ENCODE measurements at regions not wholly inside any gene's neighbourhood (a gene's known extent, or its start where the extent isn't known, plus 50 kb on each side); places are given as distances from the start of the nearest gene placed in this dataset.
"Not testable (repeated sequence)": the region's sequence is repeated elsewhere in the genome, so short reads cannot be mapped to it uniquely, and the experiment has no call there.

DNA sequence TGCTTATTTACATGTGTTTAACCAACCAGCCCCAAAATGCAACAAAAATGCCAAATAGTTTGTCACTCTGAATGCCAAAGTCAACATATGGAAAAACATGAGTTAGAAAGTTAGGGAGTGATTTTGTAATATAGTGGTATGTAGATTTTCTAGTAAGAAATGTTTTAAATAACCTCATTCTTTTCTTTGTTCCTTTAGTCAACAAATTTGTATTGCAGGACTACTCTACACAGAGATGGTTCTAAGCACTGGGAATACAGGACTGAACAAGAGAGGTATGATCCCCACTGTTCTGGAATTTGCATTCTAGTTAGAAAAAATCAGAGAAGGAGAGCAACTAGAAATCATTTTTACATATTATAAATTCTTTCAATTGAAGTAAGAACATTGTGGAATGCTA lies 218.8 kb upstream of the ANXA10 start:
- Mint-ChIP-seq H3K4me3 (ENCODE audit: unreplicated experiment) (no peak overlapping the region), H3K4me1 (ENCODE audit: low read depth) (no peaks in the 10 kb centered on the region), H3K9me3 (ENCODE audit: low read depth) (no peaks in the 10 kb centered on the region), H3K36me3 (ENCODE audit: low read depth) (no peaks in the 10 kb centered on the region), H3K27me3 (ENCODE audit: low read depth) (peaks cover 36% of the 10 kb centered on the region), H3K27ac (ENCODE audit: unreplicated experiment) (no peak overlapping the region)
- TF ChIP-seq, protein P1, sequence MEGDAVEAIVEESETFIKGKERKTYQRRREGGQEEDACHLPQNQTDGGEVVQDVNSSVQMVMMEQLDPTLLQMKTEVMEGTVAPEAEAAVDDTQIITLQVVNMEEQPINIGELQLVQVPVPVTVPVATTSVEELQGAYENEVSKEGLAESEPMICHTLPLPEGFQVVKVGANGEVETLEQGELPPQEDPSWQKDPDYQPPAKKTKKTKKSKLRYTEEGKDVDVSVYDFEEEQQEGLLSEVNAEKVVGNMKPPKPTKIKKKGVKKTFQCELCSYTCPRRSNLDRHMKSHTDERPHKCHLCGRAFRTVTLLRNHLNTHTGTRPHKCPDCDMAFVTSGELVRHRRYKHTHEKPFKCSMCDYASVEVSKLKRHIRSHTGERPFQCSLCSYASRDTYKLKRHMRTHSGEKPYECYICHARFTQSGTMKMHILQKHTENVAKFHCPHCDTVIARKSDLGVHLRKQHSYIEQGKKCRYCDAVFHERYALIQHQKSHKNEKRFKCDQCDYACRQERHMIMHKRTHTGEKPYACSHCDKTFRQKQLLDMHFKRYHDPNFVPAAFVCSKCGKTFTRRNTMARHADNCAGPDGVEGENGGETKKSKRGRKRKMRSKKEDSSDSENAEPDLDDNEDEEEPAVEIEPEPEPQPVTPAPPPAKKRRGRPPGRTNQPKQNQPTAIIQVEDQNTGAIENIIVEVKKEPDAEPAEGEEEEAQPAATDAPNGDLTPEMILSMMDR (IDR thresholded peaks at IDR 0.05): no peak
- DNase-seq (ENCODE audit: low spot score): no peak

DNA sequence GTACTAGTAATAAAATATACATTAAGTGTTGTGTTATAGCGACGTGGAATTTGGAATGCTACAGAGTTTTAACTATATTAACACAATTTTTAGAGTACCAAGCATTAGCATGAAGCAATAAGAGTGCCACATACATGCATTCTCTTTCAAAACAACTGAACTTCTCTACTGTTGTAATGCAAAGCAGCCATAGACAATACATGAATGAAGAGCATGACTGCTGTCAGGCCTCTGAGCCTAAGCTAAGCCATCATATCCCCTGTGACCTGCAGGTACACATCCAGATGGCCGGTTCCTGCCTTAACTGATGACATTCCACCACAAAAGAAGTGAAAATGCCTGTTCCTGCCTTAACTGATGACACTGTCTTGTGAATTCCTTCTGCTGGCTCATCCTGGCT lies 216.2 kb upstream of the ANXA10 start:
- H3K9me3 Mint-ChIP-seq (ENCODE audit: low read depth); H3K27ac Mint-ChIP-seq (ENCODE audit: unreplicated experiment); H3K36me3 Mint-ChIP-seq (ENCODE audit: low read depth); H3K4me3 Mint-ChIP-seq (ENCODE audit: unreplicated experiment); DNase-seq (ENCODE audit: low spot score); H3K4me1 Mint-ChIP-seq (ENCODE audit: low read depth): not testable (repeated sequence)
- peaks cover 41% of the 10 kb centered on the region for H3K27me3 Mint-ChIP-seq (ENCODE audit: low read depth)

DNA sequence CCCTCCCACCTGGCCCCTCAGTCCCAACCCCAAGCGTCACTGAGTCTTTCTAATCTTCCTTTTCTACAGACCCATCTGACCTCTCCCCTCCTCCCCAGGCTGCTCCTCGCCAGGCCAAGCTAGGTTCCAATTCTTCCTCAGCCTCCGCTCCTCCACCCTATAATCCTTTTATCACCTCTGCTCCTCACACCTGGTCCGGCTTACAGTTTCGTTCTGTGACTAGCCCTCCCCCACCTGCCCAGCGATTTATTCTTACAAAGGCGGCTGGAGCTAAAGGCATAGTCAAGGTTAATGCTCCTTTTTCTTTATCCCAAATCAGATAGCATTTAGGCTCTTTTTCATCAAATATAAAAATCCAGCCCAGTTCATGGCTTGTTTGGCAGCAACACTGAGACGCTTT lies 214.5 kb upstream of the ANXA10 start:
- not testable (repeated sequence) for H3K9me3 Mint-ChIP-seq (ENCODE audit: low read depth); H3K27ac Mint-ChIP-seq (ENCODE audit: unreplicated experiment); H3K4me3 Mint-ChIP-seq (ENCODE audit: unreplicated experiment); H3K4me1 Mint-ChIP-seq (ENCODE audit: low read depth); DNase-seq (ENCODE audit: low spot score); H3K36me3 Mint-ChIP-seq (ENCODE audit: low read depth)
- H3K27me3 Mint-ChIP-seq (ENCODE audit: low read depth): peaks cover 34% of the 10 kb centered on the region

DNA sequence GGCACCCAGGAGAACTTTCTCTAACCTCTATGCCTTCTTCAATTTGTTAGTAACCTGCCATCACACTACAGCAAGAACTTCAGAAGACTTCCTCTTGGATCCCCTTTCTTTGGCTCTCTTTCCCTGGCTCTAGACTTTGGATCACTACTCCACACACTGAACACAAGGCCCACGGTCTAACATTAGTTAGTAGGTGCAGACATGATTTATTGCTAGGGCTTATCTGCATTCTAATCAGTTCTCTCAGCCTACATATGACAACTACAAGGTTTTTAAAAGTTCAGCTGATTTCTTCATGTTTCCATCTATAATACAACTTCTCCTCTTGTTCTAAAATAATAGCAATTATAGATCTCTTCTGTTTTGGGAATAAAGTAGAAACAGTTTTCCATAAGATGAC lies 209.1 kb upstream of the ANXA10 start:
- Mint-ChIP-seq H3K27ac (ENCODE audit: unreplicated experiment) (no peak overlapping the region), H3K4me3 (ENCODE audit: unreplicated experiment) (no peak overlapping the region), H3K9me3 (ENCODE audit: low read depth) (no peaks in the 10 kb centered on the region), H3K4me1 (ENCODE audit: low read depth) (no peaks in the 10 kb centered on the region), H3K36me3 (ENCODE audit: low read depth) (no peaks in the 10 kb centered on the region), H3K27me3 (ENCODE audit: low read depth) (peaks cover 9% of the 10 kb centered on the region)
- TF ChIP-seq, protein P1 (IDR thresholded peaks at IDR 0.05): no peak
- DNase-seq (ENCODE audit: low spot score): no peak

DNA sequence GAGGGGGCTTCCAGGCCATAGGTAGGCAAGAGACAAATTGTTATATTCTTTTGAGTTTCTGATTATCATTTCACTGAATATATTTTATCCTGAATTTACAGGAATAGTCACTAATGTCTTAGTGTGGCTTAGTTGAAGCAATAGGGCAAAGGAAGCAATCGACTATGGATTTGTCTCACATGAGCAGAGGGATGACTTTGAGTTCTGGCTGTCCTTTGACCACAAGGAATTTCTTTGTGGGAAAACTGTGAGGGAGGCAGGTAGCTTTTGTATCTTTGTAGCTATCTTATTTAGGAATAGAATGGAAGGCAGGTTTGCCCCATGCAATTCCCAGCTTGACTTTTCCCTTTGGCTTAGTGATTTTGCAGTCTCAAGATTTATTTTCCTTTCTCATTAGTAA lies 207.3 kb upstream of the ANXA10 start:
- H3K27ac Mint-ChIP-seq (ENCODE audit: unreplicated experiment): no peak overlapping the region

GRCh38 chr4:167885872-167886271 lies 206.5 kb upstream of the ANXA10 start:
- Mint-ChIP-seq H3K27ac (ENCODE audit: unreplicated experiment) (no peak overlapping the region), H3K36me3 (ENCODE audit: low read depth) (no peaks in the 10 kb centered on the region), H3K4me3 (ENCODE audit: unreplicated experiment) (no peak overlapping the region), H3K4me1 (ENCODE audit: low read depth) (no peaks in the 10 kb centered on the region), H3K9me3 (ENCODE audit: low read depth) (peaks cover 5% of the 10 kb centered on the region), H3K27me3 (ENCODE audit: low read depth) (peaks cover 5% of the 10 kb centered on the region)
- TF ChIP-seq, protein P1 (IDR thresholded peaks at IDR 0.05): no peak
- DNase-seq (ENCODE audit: low spot score): no peak

More for the DNA sequence above, 207.3 kb upstream of the ANXA10 start:
- TF ChIP-seq, protein P1 (IDR thresholded peaks at IDR 0.05): no peak
- no peak overlapping the region for H3K4me3 Mint-ChIP-seq (ENCODE audit: unreplicated experiment)
- no peaks in the 10 kb centered on the region for H3K36me3 Mint-ChIP-seq (ENCODE audit: low read depth)
- H3K27me3 Mint-ChIP-seq (ENCODE audit: low read depth): peaks cover 5% of the 10 kb centered on the region
- peaks cover 4% of the 10 kb centered on the region for H3K9me3 Mint-ChIP-seq (ENCODE audit: low read depth)
- no peaks in the 10 kb centered on the region for H3K4me1 Mint-ChIP-seq (ENCODE audit: low read depth)
- no peak for DNase-seq (ENCODE audit: low spot score)
